22Rv1 (cell line): ENCODE measurements at regions not wholly inside any gene's neighbourhood (a gene's known extent, or its start where the extent isn't known, plus 50 kb on each side); places are given as distances from the start of the nearest gene placed in this dataset.

Source experiments
- ZFX ChIP-seq: fragments of 450-650 bp; IDR thresholded peaks from 2 replicates; pipeline ENCODE4 v1.6.1; 2017; ENCODE audit warnings: antibody characterized with exemption, borderline replicate concordance
- TF ChIP-seq, protein P1 (sequence below): fragments of 450-650 bp; IDR thresholded peaks from 2 replicates; pipeline ENCODE4 v1.5.1; 2017; ENCODE audit warnings: mild to moderate bottlenecking

DNA sequence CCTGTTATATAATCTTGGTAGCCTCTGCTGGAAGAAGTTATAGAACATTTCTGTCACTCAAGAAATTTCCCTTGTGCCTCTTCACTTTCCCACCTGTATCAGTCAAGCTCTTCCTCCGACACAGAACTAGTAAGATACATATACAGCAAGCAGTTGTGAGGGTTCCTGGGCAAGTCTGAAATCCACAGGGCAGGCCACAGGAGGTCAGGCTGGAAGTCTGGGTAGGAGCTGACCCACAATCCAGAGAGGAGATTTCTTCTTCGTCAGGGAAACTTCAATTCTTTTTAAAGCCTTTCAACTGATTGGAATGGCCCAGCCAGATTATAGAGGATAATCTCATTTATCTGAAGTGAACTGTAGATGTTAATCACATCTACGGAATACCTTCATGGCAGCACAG, 96.4 kb upstream of the FMN2 start:
- TF ChIP-seq, protein P1, sequence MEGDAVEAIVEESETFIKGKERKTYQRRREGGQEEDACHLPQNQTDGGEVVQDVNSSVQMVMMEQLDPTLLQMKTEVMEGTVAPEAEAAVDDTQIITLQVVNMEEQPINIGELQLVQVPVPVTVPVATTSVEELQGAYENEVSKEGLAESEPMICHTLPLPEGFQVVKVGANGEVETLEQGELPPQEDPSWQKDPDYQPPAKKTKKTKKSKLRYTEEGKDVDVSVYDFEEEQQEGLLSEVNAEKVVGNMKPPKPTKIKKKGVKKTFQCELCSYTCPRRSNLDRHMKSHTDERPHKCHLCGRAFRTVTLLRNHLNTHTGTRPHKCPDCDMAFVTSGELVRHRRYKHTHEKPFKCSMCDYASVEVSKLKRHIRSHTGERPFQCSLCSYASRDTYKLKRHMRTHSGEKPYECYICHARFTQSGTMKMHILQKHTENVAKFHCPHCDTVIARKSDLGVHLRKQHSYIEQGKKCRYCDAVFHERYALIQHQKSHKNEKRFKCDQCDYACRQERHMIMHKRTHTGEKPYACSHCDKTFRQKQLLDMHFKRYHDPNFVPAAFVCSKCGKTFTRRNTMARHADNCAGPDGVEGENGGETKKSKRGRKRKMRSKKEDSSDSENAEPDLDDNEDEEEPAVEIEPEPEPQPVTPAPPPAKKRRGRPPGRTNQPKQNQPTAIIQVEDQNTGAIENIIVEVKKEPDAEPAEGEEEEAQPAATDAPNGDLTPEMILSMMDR = no peak
- TF ChIP-seq ZFX = no peak
